Heart left ventricle (tissue), 13 donors: ENCODE measurements at regions not wholly inside any gene's neighbourhood (a gene's known extent, or its start where the extent isn't known, plus 50 kb on each side); places are given as distances from the start of the nearest gene placed in this dataset.
"Not testable (repeated sequence)": the region's sequence is repeated elsewhere in the genome, so short reads cannot be mapped to it uniquely, and the experiment has no call there.

Experiments used
- CTCF ChIP-seq, 12 donors: fragments of 200-600 bp; sonication (generic) in 4 of 12; IDR thresholded peaks; one replicate each; pipeline versions ENCODE4 v1.5.0 to v1.8.0; 2018 to 2022; ENCODE audit warnings: antibody characterized with exemption in 12 of 12, mild to moderate bottlenecking in 5 of 12
- POLR2A ChIP-seq, 2 donors: fragments of 450-650 bp; IDR thresholded peaks; one replicate each; pipeline ENCODE4 v1.6.1; 2017; ENCODE audit warnings: antibody characterized with exemption in 2 of 2, mild to moderate bottlenecking in 2 of 2, moderate library complexity in 2 of 2
- donor health status: ischemic (EF 13 %, LVEDD 7.1; RV severe dilation, severe dysfunction).
- donor health status: DM: no; HTN: yes; CAD: no.
- donor health status: DM: no; HTN: no; CAD: no.
- donor health status: ischemic (EF 25% LVEDD 6.9; RV normal size, moderate dysfunction).
- donor health status: ischemic (EF 25% LVEDD 5.7; RV mildly dilated, moderate dysfunction).
- donor health status: ischemic (EF 35%, LVEDD 5.7; RV mildly dilated, moderate dysfunction).
- donor health status: nonischemic (EF 11% LVEDD 7.7; RV severe dilation, severe dysfunction).
- donor health status: DM: yes; HTN: yes; CAD: no.
- donor health status: PGD.
- donor health status: ischemic (EF 29% LVEDD 5.4; RV normal size, mild dysfunction).
- donor health status: nonischemic (EF 23%, LVEDD 6.1; RV moderate dilation, normal function).

GRCh38 chr11:67910803-67911202, 93.1 kb downstream of the UNC93B1 start:
- not testable (repeated sequence) for TF ChIP-seq CTCF, POLR2A (IDR thresholded peaks at IDR 0.05)
